Skeletal muscle satellite cell (primary cell): ENCODE measurements at regions not wholly inside any gene's neighbourhood (a gene's known extent, or its start where the extent isn't known, plus 50 kb on each side); places are given as distances from the start of the nearest gene placed in this dataset.

Experiments
- H3K27me3 ChIP-seq: 2 replicates; pipeline ENCODE4 v1.7.0; 2013; ENCODE audit warnings: low read length; ENCODE audit not compliant: control insufficient read depth, insufficient read depth
- H3K36me3 ChIP-seq: 2 replicates; pipeline ENCODE4 v1.7.0; 2013; ENCODE audit warnings: mild to moderate bottlenecking, control low read depth, low read length; ENCODE audit not compliant: insufficient read depth
- H3K4me1 ChIP-seq: 2 replicates; pipeline ENCODE4 v1.7.0; 2013; ENCODE audit warnings: low read length; ENCODE audit not compliant: control insufficient read depth, insufficient read depth
- H3K4me2 ChIP-seq: 2 replicates; pipeline ENCODE4 v1.7.0; 2013; ENCODE audit warnings: mild to moderate bottlenecking, low read length
- H3K4me3 ChIP-seq: 2 replicates; pipeline ENCODE4 v1.7.0; 2013; ENCODE audit warnings: low read length
- H3K9ac ChIP-seq: 2 replicates; pipeline ENCODE4 v1.7.0; 2013; ENCODE audit warnings: mild to moderate bottlenecking, low read depth, low read length, moderate library complexity
- H3K9me3 ChIP-seq: replicated peaks from 2 replicates; pipeline ENCODE4 v1.7.0; 2013; ENCODE audit warnings: mild to moderate bottlenecking, control low read depth, low read length

DNA sequence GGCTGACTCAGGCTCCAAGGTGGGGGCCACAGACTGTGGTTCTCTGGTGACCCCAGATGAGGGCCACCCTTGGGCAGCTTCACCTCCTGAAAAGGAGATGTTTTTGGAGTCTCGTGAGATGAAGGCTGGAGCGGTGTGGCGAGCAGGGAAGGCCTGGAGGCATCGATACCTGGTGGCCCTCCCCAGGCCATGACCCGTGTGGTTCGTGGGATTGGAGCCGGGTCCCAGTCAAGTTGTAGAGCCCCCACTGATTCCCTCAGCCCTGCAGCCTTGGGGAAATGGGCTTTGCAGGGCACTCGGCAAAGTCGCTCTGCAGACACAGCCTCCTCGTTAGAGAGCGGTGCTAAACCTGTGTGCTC, 1083.4 kb downstream of the BRD1 start:
- no peak overlapping the region for H3K4me3 ChIP-seq
- H3K4me1 ChIP-seq, result no peaks in the 10 kb centered on the region
- H3K27me3 ChIP-seq, result no peaks in the 10 kb centered on the region
- no peaks in the 10 kb centered on the region for H3K36me3 ChIP-seq
- peaks cover 47% of the 10 kb centered on the region for H3K9me3 ChIP-seq
- H3K9ac ChIP-seq, result no peak overlapping the region
- no peak overlapping the region for H3K4me2 ChIP-seq

GRCh38 chr22:48743601-48744282, 1083.9 kb downstream of the BRD1 start:
- Histone ChIP-seq H3K9ac (no peak overlapping the region), H3K9me3 (peaks cover 47% of the 10 kb centered on the region), H3K4me2 (no peak overlapping the region), H3K4me3 (no peak overlapping the region), H3K4me1 (no peaks in the 10 kb centered on the region), H3K36me3 (no peaks in the 10 kb centered on the region), H3K27me3 (no peaks in the 10 kb centered on the region)

DNA sequence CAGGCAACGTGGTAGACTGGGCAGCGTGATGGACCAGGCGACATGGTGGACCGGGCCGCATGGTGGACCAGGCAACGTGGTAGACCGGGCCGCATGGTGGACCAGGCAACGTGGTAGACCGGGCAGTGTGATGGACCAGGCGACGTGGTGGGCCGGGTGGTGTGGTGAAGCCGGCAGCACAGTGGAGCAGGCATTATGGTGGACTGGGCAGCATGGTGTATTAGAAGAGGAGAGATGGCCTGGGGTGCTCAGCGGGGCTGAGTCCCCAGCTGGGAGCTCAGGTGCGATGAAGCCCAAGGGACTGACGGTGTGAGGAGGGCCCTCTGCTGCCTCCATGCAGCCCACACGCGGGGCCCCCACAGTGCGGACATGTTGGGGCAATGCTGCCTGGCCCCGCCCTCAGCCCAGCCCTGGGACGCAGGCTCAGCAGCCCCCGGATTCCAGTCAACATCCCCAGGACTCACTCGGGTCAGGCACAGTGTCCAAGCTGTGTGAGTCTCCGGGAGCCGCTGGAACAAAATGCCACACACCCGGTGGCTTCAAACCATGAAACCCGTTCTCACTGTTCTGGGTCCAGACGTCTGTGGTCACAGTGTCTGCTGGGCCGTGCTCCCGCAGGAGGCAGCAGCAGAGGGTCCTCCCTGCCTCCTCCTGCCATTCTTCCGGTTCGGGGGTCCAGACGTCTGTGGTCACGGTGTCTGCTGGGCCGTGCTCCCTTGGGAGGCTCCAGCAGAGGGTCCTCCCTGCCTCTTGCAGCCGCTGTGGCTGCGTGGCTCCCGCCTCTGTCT, 1084.9 kb downstream of the BRD1 start:
- Histone ChIP-seq H3K36me3 (no peaks in the 10 kb centered on the region), H3K9me3 (peaks cover 41% of the 10 kb centered on the region), H3K4me3 (no peak overlapping the region), H3K27me3 (no peaks in the 10 kb centered on the region), H3K9ac (no peak overlapping the region), H3K4me1 (no peaks in the 10 kb centered on the region), H3K4me2 (no peak overlapping the region)

GRCh38 chr22:48742191-48742555, 1085.5 kb downstream of the BRD1 start:
- no peaks in the 10 kb centered on the region for H3K27me3 ChIP-seq
- no peak overlapping the region for H3K4me3 ChIP-seq
- no peaks in the 10 kb centered on the region for H3K36me3 ChIP-seq
- no peaks in the 10 kb centered on the region for H3K4me1 ChIP-seq
- peaks cover 41% of the 10 kb centered on the region for H3K9me3 ChIP-seq
- H3K9ac ChIP-seq, result no peak overlapping the region
- no peak overlapping the region for H3K4me2 ChIP-seq

GRCh38 chr22:48741540-48741939, 1086.1 kb downstream of the BRD1 start:
- Histone ChIP-seq H3K36me3 (no peaks in the 10 kb centered on the region), H3K9me3 (peaks cover 47% of the 10 kb centered on the region), H3K4me3 (no peak overlapping the region), H3K4me2 (no peak overlapping the region), H3K9ac (no peak overlapping the region), H3K4me1 (no peaks in the 10 kb centered on the region), H3K27me3 (no peaks in the 10 kb centered on the region)

DNA sequence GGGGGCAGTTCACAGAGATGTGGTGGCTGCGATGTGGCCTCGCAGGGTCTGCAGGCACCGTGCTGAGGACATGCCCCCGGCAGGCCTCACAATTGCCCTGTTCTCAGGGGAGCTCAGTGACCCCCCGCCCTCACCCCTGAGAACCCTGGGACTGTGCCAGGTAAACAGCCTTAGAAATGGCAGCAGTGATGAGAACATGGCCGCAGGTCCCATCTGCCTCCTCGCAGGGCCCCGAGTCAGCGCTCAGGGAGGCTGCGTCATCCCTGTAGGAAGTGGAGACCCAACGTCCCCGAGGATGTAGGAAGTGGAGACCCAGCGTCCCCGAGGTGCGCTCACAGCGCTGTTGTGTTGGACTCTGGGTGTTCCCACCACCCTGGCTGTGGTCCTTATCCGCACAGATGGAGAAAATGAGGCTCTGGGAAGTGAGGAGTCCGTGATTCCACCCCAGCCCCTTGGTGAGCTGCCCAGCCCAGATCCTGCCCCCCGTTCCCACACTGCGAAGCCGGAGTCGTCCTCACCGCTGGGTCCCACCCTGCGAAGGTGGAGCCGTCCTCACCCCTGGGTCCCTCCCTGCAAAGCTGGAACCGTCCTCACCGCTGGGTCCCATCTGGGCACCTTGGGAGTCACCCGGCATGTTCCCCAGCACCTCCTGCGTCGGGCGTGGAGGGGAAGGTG, 1086.8 kb downstream of the BRD1 start:
- H3K9me3 ChIP-seq, result peaks cover 46% of the 10 kb centered on the region
- no peak overlapping the region for H3K4me3 ChIP-seq
- H3K4me2 ChIP-seq, result no peak overlapping the region
- no peaks in the 10 kb centered on the region for H3K27me3 ChIP-seq
- no peaks in the 10 kb centered on the region for H3K36me3 ChIP-seq
- no peak overlapping the region for H3K9ac ChIP-seq
- H3K4me1 ChIP-seq, result no peaks in the 10 kb centered on the region

GRCh38 chr22:48740086-48740730, 1087.5 kb downstream of the BRD1 start:
- no peaks in the 10 kb centered on the region for H3K36me3 ChIP-seq
- H3K4me2 ChIP-seq, result no peak overlapping the region
- H3K9ac ChIP-seq, result no peak overlapping the region
- H3K4me3 ChIP-seq, result no peak overlapping the region
- no peaks in the 10 kb centered on the region for H3K27me3 ChIP-seq
- H3K9me3 ChIP-seq, result peaks cover 41% of the 10 kb centered on the region
- H3K4me1 ChIP-seq, result no peaks in the 10 kb centered on the region

DNA sequence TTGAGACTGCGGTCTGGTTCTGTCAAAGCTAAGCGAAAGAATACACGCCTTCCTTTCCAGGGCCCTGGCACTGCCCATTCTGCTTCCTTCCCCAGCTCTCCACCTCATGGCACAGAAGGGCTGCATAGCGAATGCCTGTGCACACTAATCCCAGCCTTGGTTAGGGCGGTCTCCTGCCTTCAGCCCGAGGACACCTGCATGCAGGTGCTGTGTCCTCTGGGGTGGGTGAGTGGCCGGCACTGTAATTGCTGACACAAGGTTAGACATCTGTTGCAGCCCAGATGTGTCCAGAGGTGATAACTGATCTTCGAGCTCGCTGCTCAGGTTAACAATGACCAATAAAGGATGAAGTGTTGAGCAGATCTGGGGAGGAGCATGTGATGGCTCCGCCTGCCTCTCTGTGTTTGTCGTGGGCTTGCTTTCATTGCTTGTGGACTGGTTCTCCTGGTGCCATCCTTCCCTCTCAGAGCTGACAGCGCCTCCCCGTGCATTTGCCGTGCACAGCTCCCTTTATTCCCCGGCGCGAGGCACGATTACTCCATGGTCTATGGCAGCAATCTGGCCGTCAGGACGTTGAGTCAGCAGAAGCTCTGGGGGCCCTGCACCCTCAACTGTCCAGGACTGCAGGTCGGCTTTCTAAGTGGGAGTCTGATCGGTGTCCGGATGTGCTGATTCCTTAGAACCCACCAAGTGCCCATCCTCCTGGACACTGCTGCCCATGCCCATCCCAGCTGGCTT, 1088.2 kb downstream of the BRD1 start:
- Histone ChIP-seq H3K9me3 (peaks cover 48% of the 10 kb centered on the region), H3K4me1 (no peaks in the 10 kb centered on the region), H3K4me2 (no peak overlapping the region), H3K27me3 (no peaks in the 10 kb centered on the region), H3K9ac (no peak overlapping the region), H3K36me3 (no peaks in the 10 kb centered on the region), H3K4me3 (no peak overlapping the region)

- Histone ChIP-seq H3K27me3 (no peaks in the 10 kb centered on the region), H3K4me3 (no peak overlapping the region), H3K4me1 (no peaks in the 10 kb centered on the region), H3K4me2 (no peak overlapping the region), H3K9me3 (peaks cover 47% of the 10 kb centered on the region), H3K9ac (no peak overlapping the region), H3K36me3 (no peaks in the 10 kb centered on the region)
These were observed 1089.3 kb downstream of the BRD1 start for GRCh38 chr22:48738204-48738980.

DNA sequence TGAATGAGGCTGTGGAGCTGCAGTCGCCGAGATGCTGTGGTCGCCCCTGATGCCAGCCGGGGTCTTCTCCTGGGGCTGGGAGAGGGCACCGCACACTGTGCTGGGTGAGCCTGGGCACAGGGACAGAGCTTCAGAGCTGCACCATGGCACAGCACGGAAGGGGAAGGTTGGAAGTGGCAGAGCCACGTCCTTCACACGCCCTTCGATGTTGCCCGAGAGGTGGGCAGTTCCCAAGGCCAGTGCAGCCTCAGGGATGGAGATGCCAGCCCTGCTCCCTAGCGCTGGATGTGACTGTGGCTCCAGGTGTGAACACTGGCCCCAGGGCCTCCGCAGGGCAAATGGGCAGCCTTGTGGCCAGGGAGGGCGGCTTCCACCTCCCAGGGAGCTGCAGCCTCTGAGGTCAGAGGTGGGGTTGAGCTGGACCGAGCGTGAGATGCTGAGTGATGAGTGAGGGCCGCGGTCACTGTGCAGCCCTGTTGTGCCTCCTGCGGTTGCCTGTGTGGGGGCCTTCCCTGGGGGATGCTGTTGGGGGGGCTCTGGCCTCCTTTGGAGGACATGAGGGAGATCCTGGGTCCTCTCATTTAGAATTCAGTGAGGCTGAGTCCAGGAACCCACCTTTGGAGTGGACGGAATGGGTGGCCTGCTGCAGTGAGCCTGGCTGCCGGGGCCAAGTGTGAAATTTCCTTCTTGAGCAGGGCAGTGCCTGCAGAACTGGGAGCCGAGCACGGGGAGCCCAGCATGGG, 1090.0 kb downstream of the BRD1 start:
- Histone ChIP-seq H3K9ac (no peak overlapping the region), H3K4me2 (no peak overlapping the region), H3K36me3 (no peaks in the 10 kb centered on the region), H3K4me1 (no peaks in the 10 kb centered on the region), H3K27me3 (no peaks in the 10 kb centered on the region), H3K9me3 (peaks cover 46% of the 10 kb centered on the region), H3K4me3 (no peak overlapping the region)
